WTC11 (cell line): ENCODE measurements at regions not wholly inside any gene's neighbourhood (a gene's known extent, or its start where the extent isn't known, plus 50 kb on each side); places are given as distances from the start of the nearest gene placed in this dataset.

Experiments
- ATAC-seq: fragments of 200-7000 bp; cut with Tn5 transposase; 2 replicates; pipeline ENCODE4 v1.10.0; 2021; ENCODE audit warnings: mild to moderate bottlenecking, moderate library complexity
- CTCF ChIA-PET: fragments of 300-600 bp; sonication (Branson Sonifier 250); formaldehyde crosslinking; loops from one replicate; lab custom pipeline; 2021; ENCODE audit warnings: antibody characterized with exemption; lab: Charles Lee
- POLR2A ChIA-PET: fragments of 350-600 bp; sonication (Branson Sonifier 250); formaldehyde crosslinking; loops from one replicate; lab custom pipeline; 2021; ENCODE audit warnings: antibody characterized with exemption; lab: Charles Lee
- DNase-seq: peaks from one replicate; pipeline ENCODE4 v3.0.0; 2021; ENCODE audit warnings: low spot score
- H3K27ac Mint-ChIP-seq: 2 replicates; pipeline ENCODE4 v1.8.0; 2021; ENCODE audit warnings: mixed read lengths
- H3K27me3 Mint-ChIP-seq: 2 replicates; pipeline ENCODE4 v1.8.0; 2021; ENCODE audit warnings: low read depth, mild to moderate bottlenecking, moderate library complexity, mixed read lengths
- H3K36me3 Mint-ChIP-seq: 2 replicates; pipeline ENCODE4 v1.8.0; 2021; ENCODE audit warnings: mixed read lengths
- H3K4me1 Mint-ChIP-seq: 2 replicates; pipeline ENCODE4 v1.8.0; 2022; ENCODE audit warnings: mixed read lengths
- H3K4me3 Mint-ChIP-seq: 2 replicates; pipeline ENCODE4 v1.8.0; 2021; ENCODE audit warnings: mild to moderate bottlenecking, moderate library complexity, mixed read lengths
- H3K9me3 Mint-ChIP-seq: 2 replicates; pipeline ENCODE4 v1.8.0; 2021; ENCODE audit warnings: mixed read lengths
- AFF4 ChIP-seq: sonication (generic); formaldehyde crosslinking; IDR thresholded peaks from 2 replicates; pipeline ENCODE4 v1.8.1; 2023; ENCODE audit warnings: mild to moderate bottlenecking, missing genetic modification reagents, borderline replicate concordance
- ATF1 ChIP-seq: sonication (generic); formaldehyde crosslinking; IDR thresholded peaks from 2 replicates; pipeline ENCODE4 v1.8.1; 2023; ENCODE audit warnings: mild to moderate bottlenecking, moderate library complexity, missing genetic modification reagents
- CREB1 ChIP-seq: sonication (generic); formaldehyde crosslinking; IDR thresholded peaks from 2 replicates; pipeline ENCODE4 v1.8.0; 2023; ENCODE audit warnings: mild to moderate bottlenecking, missing genetic modification reagents
- ESRRA ChIP-seq: sonication (generic); formaldehyde crosslinking; IDR thresholded peaks from 2 replicates; pipeline ENCODE4 v1.8.1; 2022; ENCODE audit warnings: mild to moderate bottlenecking, missing genetic modification reagents, borderline replicate concordance
- FOXJ3 ChIP-seq: sonication (generic); formaldehyde crosslinking; IDR thresholded peaks from 2 replicates; pipeline ENCODE4 v1.9.0; 2021; ENCODE audit warnings: missing genetic modification reagents, mild to moderate bottlenecking, borderline replicate concordance
- GABPB1 ChIP-seq: sonication (generic); formaldehyde crosslinking; IDR thresholded peaks from 2 replicates; pipeline ENCODE4 v1.8.1; 2023; ENCODE audit warnings: mild to moderate bottlenecking, missing genetic modification reagents
- KAT7 ChIP-seq: sonication (generic); formaldehyde crosslinking; IDR thresholded peaks from 2 replicates; pipeline ENCODE4 v1.8.1; 2023; ENCODE audit warnings: missing genetic modification reagents, mild to moderate bottlenecking, borderline replicate concordance
- MXD4 ChIP-seq: fragments of 250-450 bp; sonication (Bioruptor Pico); IDR thresholded peaks from 2 replicates; pipeline ENCODE4 v1.8.0; 2021; ENCODE audit warnings: mild to moderate bottlenecking, moderate library complexity, borderline replicate concordance
- RELA ChIP-seq: sonication (generic); formaldehyde crosslinking; IDR thresholded peaks from 2 replicates; pipeline ENCODE4 v1.8.1; 2022; ENCODE audit warnings: missing genetic modification reagents, mild to moderate bottlenecking, borderline replicate concordance
- SMAD4 ChIP-seq: sonication (generic); formaldehyde crosslinking; IDR thresholded peaks from 2 replicates; pipeline ENCODE4 v1.8.0; 2022; ENCODE audit warnings: mild to moderate bottlenecking, missing genetic modification reagents
- SP1 ChIP-seq: sonication (generic); formaldehyde crosslinking; conservative IDR thresholded peaks from 2 replicates; pipeline ENCODE4 v1.8.1; 2022; ENCODE audit warnings: missing genetic modification reagents
- TEAD1 ChIP-seq: sonication (generic); formaldehyde crosslinking; IDR thresholded peaks from 2 replicates; pipeline ENCODE4 v1.8.0; 2022; ENCODE audit warnings: mild to moderate bottlenecking, missing genetic modification reagents
- ZBTB21 ChIP-seq: sonication (generic); formaldehyde crosslinking; IDR thresholded peaks from 2 replicates; pipeline ENCODE4 v1.8.1; 2023; ENCODE audit warnings: mild to moderate bottlenecking, missing genetic modification reagents, borderline replicate concordance
- ZNF138 ChIP-seq: sonication (generic); formaldehyde crosslinking; conservative IDR thresholded peaks from 2 replicates; pipeline ENCODE4 v1.8.1; 2022; ENCODE audit warnings: mild to moderate bottlenecking, moderate library complexity, missing genetic modification reagents
- ZNF232 ChIP-seq: sonication (generic); formaldehyde crosslinking; IDR thresholded peaks from 2 replicates; pipeline ENCODE4 v1.8.0; 2022; ENCODE audit warnings: mild to moderate bottlenecking, missing genetic modification reagents
- ZNF317 ChIP-seq: sonication (generic); formaldehyde crosslinking; IDR thresholded peaks from 2 replicates; pipeline ENCODE4 v1.8.1; 2023; ENCODE audit warnings: low read depth, mild to moderate bottlenecking, moderate library complexity, missing genetic modification reagents, borderline replicate concordance
- TF ChIP-seq, protein P1 (sequence below): sonication (generic); formaldehyde crosslinking; IDR thresholded peaks from 2 replicates; pipeline ENCODE4 v1.8.1; 2022; ENCODE audit warnings: mild to moderate bottlenecking, missing genetic modification reagents, moderate library complexity, borderline replicate concordance
- TF ChIP-seq, protein P2 (sequence below): sonication (generic); formaldehyde crosslinking; IDR thresholded peaks from 2 replicates; pipeline ENCODE4 v1.8.1; 2022; ENCODE audit warnings: missing genetic modification reagents, borderline replicate concordance
- TF ChIP-seq, protein P3 (sequence below): sonication (generic); formaldehyde crosslinking; IDR thresholded peaks from 2 replicates; pipeline ENCODE4 v1.8.1; 2023; ENCODE audit warnings: mild to moderate bottlenecking, missing genetic modification reagents
- TF ChIP-seq, protein P4 (sequence below): sonication (generic); formaldehyde crosslinking; IDR thresholded peaks from 2 replicates; pipeline ENCODE4 v1.8.1; 2023; ENCODE audit warnings: mild to moderate bottlenecking, moderate library complexity, missing genetic modification reagents

DNA sequence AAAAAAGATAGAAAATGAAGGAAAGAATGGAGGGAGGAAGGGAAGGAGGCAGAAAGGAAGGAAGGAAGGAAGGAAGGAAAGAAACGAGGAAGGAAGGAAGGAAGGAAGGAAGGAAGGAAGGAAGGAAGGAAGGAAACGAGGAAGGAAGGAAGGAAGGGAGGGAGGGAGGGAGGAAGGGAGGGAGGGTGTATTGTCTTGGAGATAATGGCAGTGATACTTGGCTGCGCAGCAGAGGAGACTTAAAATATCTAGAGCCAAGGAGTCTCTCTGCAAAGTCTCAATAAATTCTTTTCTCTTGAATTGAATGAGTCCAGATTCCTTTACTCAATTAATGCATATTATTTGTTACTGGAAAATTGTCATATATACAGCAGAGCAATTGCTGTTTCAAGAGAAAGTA is 1059.7 kb downstream of the ZPLD1 start:
- Mint-ChIP-seq H3K4me1 (no peaks in the 10 kb centered on the region), H3K27ac (no peak overlapping the region), H3K9me3 (no peaks in the 10 kb centered on the region), H3K36me3 (no peaks in the 10 kb centered on the region), H3K4me3 (no peak overlapping the region), H3K27me3 (no peaks in the 10 kb centered on the region)
- ATAC-seq (no peak), DNase-seq (no peak)
- ChIA-PET POLR2A (no interaction called here), CTCF (interaction anchor here (1.6 kb wide), 1 partner anchor 54 kb away, joined by 3 read pairs; no protein-coding TSS in a partner anchor)
- TF ChIP-seq RELA (CRISPR knock-in tag) (no peak), CREB1 (CRISPR knock-in tag) (no peak), TEAD1 (CRISPR knock-in tag) (no peak), ZNF232 (CRISPR knock-in tag) (no peak), SMAD4 (CRISPR knock-in tag) (no peak), MXD4 (CRISPR knock-in tag) (no peak), ZBTB21 (no peak), ZNF138 (CRISPR knock-in tag) (no peak), KAT7 (CRISPR knock-in tag) (no peak), ZNF317 (no peak), AFF4 (CRISPR knock-in tag) (no peak)
- TF ChIP-seq, protein P1, sequence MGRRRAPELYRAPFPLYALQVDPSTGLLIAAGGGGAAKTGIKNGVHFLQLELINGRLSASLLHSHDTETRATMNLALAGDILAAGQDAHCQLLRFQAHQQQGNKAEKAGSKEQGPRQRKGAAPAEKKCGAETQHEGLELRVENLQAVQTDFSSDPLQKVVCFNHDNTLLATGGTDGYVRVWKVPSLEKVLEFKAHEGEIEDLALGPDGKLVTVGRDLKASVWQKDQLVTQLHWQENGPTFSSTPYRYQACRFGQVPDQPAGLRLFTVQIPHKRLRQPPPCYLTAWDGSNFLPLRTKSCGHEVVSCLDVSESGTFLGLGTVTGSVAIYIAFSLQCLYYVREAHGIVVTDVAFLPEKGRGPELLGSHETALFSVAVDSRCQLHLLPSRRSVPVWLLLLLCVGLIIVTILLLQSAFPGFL (CRISPR knock-in tag) = no peak

DNA sequence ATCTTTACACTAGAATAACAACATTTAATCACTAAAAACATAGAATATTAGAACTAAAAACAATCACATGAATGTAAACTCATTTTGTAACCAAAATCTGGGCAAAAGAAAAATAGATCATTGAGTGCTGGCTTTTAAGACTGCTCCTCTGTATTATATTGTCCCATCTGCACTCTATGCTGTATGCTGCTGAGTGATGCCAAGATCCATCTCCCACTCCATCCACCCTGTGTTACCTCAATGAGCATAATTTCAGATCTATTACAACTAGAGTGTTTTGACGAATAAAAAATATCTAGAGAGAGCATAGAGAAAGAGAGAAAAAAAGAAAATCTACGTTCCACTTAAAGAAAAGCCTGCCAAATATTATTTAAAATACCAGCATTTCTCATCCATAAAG is 1060.4 kb downstream of the ZPLD1 start:
- H3K9me3 Mint-ChIP-seq = no peaks in the 10 kb centered on the region
- CTCF ChIA-PET = no interaction called here
- ATAC-seq (no peak), DNase-seq (no peak)
- POLR2A ChIA-PET = no interaction called here
- no peaks in the 10 kb centered on the region for H3K36me3 Mint-ChIP-seq
- no peak overlapping the region for H3K4me3 Mint-ChIP-seq
- H3K4me1 Mint-ChIP-seq = no peaks in the 10 kb centered on the region
- no peak overlapping the region for H3K27ac Mint-ChIP-seq
- TF ChIP-seq, protein P2, sequence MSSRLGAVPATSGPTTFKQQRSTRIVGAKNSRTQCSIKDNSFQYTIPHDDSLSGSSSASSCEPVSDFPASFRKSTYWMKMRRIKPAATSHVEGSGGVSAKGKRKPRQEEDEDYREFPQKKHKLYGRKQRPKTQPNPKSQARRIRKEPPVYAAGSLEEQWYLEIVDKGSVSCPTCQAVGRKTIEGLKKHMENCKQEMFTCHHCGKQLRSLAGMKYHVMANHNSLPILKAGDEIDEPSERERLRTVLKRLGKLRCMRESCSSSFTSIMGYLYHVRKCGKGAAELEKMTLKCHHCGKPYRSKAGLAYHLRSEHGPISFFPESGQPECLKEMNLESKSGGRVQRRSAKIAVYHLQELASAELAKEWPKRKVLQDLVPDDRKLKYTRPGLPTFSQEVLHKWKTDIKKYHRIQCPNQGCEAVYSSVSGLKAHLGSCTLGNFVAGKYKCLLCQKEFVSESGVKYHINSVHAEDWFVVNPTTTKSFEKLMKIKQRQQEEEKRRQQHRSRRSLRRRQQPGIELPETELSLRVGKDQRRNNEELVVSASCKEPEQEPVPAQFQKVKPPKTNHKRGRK (CRISPR knock-in tag) = no peak
- no peak for TF ChIP-seq ESRRA (CRISPR knock-in tag)
- TF ChIP-seq KAT7 (CRISPR knock-in tag) = no peak
- TF ChIP-seq GABPB1 = no peak
- no peak for TF ChIP-seq SMAD4 (CRISPR knock-in tag)
- TF ChIP-seq, protein P3, sequence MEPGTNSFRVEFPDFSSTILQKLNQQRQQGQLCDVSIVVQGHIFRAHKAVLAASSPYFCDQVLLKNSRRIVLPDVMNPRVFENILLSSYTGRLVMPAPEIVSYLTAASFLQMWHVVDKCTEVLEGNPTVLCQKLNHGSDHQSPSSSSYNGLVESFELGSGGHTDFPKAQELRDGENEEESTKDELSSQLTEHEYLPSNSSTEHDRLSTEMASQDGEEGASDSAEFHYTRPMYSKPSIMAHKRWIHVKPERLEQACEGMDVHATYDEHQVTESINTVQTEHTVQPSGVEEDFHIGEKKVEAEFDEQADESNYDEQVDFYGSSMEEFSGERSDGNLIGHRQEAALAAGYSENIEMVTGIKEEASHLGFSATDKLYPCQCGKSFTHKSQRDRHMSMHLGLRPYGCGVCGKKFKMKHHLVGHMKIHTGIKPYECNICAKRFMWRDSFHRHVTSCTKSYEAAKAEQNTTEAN (CRISPR knock-in tag) = no peak
- no peak for TF ChIP-seq ATF1 (CRISPR knock-in tag)
- TF ChIP-seq, protein P4, sequence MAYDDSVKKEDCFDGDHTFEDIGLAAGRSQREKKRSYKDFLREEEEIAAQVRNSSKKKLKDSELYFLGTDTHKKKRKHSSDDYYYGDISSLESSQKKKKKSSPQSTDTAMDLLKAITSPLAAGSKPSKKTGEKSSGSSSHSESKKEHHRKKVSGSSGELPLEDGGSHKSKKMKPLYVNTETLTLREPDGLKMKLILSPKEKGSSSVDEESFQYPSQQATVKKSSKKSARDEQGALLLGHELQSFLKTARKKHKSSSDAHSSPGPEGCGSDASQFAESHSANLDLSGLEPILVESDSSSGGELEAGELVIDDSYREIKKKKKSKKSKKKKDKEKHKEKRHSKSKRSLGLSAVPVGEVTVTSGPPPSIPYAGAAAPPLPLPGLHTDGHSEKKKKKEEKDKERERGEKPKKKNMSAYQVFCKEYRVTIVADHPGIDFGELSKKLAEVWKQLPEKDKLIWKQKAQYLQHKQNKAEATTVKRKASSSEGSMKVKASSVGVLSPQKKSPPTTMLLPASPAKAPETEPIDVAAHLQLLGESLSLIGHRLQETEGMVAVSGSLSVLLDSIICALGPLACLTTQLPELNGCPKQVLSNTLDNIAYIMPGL (CRISPR knock-in tag) = no peak
- TF ChIP-seq CREB1 (CRISPR knock-in tag) = no peak
- no peak for TF ChIP-seq TEAD1 (CRISPR knock-in tag)
- no peak for TF ChIP-seq SP1 (CRISPR knock-in tag)
- TF ChIP-seq FOXJ3 (CRISPR knock-in tag) = no peak
- TF ChIP-seq, all 79 proteins: peak for 0
- no peaks in the 10 kb centered on the region for H3K27me3 Mint-ChIP-seq
